GM21576 (cell line): ENCODE measurements at regions not wholly inside any gene's neighbourhood (a gene's known extent, or its start where the extent isn't known, plus 50 kb on each side); places are given as distances from the start of the nearest gene placed in this dataset.

ENCODE experiments used
- ATAC-seq: cut with Tn5 transposase; IDR thresholded peaks from one replicate; pipeline ENCODE4 v1.9.1; 2021; ENCODE audit warnings: mild to moderate bottlenecking, moderate library complexity; ENCODE audit not compliant: unreplicated experiment

DNA sequence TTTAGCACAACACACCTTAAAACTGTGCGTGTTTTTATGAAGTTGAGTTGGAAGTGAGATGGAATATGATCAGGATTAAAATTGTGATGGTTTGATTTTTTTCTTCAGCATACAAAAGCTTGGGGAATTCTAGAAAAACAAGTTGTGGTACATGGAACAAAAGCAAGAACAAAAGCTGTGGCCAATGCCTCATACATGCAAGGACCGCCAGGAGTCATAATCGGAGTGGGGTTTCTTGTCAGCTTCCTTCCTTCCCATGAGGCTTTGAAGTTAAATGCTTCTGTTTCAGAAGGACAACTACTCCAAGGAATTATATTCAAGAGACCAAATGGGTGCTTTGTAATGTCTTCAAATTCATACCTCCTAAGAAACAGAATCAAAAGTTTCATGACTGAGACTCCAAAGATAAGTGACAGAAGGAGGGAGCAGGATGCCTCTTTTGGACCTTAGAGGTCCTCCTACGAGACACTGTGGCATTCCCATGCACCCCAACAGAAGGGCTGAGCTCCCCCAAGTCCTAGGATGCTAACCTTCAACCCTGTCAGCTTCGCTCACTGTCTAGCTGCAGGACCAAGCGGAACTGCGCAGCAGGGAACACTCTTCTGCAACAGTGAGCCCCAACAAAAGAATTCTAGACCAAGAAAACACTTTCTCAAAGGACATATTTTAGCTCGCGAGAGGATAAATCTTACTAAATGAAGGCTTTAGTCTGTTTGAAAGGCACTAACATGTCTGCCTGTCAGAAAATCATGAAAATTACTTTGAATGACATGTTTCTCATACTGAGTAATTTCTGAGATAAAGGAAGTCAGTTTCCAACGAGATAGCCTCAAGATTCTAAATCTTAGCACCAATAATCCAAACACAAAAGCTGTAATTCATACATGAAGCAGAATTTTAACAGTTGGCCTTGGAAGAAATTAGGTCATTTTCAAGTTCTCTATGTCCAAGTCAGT is 108.5 kb upstream of the NHSL1 start:
- ATAC-seq = no peak

- no peak for ATAC-seq
Measured at GRCh38 chr6:138608896-138609295, 109.6 kb upstream of the NHSL1 start.

- ATAC-seq = no peak
Measured at GRCh38 chr6:138609801-138610430, 110.6 kb upstream of the NHSL1 start.

DNA sequence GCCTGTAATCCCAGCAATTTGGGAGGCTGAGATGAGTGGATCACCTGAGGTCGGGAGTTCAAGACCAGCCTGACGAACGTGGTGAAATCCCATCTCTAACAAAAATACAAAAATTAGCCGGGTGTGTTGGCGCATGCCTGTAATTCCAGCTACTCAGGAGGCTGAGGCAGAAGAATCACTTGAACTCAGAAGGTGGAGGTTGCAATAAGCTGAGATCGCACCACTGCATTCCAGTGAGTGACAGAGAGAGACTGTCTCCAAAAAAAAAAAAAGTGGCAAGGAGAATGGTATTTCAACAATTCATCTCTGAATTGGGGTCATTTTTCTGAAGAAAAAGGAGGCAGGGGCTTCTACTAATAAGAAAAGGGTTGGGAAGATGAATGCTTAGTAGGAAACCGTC is 111.5 kb upstream of the NHSL1 start:
- ATAC-seq = no peak

DNA sequence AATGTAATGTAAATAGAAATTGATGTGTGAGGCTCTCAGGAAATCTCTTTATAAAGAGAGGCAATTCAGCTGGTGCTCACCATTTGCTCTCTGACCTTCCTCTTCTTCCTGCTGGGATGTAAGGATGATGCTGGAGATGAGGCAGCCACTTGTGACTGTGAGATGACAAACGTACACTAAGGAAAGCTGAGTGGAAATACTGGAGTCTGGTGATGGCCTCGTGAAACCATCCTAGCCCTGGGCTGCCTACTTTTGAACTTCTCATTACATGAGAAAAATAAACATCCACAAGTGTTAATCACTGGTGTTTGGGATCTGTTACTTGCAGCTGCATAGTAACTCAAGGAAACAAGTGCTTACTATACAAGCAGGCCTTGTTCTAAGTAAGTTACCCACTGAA is 114.9 kb upstream of the NHSL1 start:
- no peak for ATAC-seq

DNA sequence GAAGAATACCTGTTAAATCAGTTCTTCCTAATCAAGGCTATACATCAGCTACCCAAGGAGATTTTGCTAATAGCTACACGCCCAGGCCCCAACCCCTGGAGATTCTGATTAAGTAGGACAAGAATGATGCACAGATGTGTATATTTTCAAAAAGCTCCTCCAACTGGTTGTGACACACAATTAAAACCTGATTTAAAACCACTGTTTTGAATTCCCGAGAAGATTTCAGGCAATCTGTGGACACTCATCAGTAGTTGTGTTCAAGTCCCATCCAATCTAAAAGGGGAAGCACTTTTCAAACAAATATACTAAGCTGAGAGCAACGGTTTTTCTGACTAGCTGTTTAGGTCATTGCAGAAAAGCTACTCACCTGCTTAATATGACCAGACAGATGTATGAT is 118.9 kb upstream of the NHSL1 start:
- no peak for ATAC-seq

DNA sequence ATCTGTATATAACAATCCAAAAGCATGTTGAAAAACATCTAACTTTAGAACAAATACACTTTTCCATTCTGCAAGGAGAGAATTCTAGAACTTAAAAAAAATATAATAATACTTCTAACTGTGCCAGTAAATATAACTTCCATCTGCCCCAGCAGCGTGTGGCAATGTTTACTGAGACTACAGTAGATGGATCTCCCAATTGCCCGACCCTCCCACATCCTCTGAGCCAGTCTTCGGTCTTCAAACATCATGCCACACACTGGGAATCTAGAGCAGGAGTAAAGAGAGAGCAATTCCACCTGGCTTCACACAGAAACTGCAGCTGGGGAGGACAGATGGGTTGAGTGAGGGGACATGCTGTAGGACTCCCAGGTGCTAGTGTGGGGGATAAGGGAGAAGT is 121.3 kb upstream of the NHSL1 start:
- ATAC-seq = no peak

DNA sequence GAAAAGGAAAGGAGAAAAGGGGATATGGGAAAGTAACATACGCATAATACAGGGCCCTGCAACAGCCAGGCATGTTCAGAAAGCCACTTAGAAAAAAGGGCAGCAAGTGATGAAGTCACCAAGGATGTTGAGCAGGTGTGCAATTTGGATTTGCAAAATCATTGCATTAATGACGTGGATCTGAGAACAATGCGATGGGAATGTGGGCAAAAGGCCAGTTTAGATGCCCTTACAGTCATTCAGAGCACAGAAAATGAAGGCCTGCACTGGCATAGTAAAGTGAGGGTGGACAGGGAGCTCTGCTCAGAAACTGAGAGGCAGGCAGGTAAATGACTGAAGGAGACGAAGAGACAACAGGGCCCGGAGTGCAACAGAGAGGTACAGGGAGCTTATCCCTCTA is 123.7 kb upstream of the NHSL1 start:
- no peak for ATAC-seq

GRCh38 chr6:138631566-138631965 is 132.3 kb upstream of the NHSL1 start:
- ATAC-seq = no peak

DNA sequence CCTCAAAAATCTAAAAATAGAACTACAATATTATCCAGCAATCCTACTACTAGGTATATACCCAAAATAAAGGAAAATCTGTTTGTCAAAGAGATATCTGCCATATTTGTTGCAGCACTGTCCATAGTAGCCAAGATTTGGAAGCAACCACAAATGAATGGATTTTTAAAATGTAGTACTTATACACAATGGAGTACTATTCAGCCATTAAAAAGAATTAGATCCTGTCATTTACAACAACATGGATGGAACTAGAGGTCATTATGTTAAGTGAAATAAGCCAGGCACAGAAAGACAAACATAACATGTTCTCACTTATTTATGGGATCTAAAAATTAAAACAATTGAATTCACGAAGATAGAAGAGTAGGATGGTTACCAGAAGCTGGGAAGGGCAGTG is 135.7 kb upstream of the CCDC28A start:
- ATAC-seq = no peak

DNA sequence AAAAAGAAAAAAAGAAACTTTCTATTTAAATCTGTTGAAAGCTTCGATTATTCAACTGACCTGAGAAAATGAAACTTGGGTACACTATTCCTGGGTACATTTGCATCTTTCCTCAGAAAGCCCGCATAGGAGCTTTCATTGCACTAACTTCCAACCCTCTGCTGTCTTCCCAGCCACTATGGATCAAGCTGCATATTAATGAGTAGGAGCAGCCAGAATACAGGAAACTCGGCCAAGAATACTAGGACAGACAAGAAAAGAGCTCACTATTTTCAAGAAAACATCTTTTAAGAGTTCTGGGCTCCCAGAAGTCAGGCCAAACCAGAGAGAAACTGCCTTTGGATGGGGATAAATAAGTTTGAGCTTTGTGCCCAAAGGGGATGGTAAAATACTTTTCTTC is 135.0 kb upstream of the CCDC28A start:
- no peak for ATAC-seq

DNA sequence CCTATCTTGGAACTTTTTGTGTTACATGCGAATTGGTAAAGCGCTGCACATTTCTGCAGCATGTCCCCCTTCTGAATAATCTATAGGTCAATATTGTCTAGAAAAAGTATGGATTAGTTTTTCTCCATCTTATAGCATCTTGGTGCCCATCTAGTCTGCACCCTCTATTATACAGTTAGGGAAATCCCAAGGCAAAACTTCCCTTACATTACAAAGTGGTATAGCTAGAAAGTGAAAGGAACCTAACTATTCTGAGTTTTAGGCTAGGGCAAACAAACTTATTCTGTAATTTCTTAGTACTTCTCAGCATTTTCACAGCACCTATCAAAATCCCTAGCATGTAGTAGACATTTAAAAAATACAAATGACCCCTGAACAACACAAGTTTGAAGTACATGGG is 133.5 kb upstream of the CCDC28A start:
- no peak for ATAC-seq

- ATAC-seq = no peak
Measured at GRCh38 chr6:138643210-138643609, 130.4 kb upstream of the CCDC28A start.

DNA sequence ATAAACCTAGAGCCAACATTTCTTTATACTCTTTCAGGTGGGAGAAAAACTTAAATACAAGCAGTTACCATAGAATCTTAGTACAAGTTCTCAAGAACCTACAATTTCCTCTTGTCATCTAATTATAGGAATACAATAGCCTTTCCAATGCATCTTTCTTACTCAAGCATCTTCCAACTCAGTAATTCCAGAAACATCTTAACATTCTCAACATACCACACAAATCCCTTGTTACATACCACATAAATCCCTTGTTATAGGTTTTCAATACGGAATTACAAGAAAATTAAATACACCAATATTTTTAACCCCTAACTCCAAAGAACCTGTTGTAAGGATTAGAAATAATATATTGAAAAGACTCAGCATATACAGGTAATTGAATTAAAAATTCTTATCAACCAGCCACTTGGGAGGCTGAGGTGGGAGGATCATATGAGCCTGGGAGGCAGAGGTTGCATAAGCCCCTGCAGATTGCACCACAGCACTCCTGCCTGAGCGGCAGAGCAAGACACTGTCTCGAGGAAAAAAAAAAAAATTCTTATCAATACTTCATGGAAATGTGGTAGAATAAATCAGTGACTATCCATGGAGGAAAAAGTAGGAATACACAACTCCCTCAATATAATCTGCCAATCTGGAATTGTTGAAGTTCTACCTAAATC is 127.5 kb upstream of the CCDC28A start:
- no peak for ATAC-seq

GRCh38 chr6:138647006-138647405 is 126.6 kb upstream of the CCDC28A start:
- ATAC-seq = no peak

DNA sequence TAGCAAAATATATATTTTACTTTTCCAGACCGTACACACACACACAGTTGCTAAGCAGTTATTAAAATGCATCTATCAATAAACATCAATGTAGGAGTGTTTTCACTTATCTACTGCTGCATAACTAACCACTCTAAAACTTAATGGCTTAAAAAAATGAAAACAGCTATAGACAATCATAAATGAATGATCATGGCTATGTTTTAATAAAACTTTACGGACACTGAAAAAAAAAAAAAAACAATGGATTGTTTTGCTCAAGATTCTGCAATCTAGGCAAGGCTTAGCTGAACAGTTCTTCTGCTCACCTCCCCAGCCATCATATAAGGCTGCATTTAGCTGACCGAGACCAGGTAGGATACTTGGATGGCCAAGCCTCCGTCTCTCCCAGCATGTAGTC is 125.4 kb upstream of the CCDC28A start:
- ATAC-seq = no peak

DNA sequence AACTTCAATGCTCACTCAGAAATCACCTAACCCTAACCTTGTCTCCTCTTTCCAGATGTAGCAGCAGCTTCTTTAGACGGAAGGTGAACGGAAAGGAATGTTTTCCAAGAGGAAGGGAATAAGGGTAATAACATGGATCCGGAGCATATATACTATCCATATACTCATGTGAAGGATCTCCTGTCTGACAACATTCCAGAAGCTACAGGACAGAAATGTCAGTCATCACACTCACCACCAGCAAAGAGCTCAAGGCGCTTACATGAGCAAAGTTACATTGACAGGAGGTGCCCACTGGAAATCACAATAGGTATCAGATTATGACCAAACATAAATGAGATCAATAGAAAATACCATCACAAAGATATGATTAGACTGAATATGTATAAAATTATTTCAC is 122.1 kb upstream of the CCDC28A start:
- ATAC-seq = no peak

GRCh38 chr6:138652824-138653223 is 120.7 kb upstream of the CCDC28A start:
- no peak for ATAC-seq

GRCh38 chr6:138653435-138653834 is 120.1 kb upstream of the CCDC28A start:
- no peak for ATAC-seq

DNA sequence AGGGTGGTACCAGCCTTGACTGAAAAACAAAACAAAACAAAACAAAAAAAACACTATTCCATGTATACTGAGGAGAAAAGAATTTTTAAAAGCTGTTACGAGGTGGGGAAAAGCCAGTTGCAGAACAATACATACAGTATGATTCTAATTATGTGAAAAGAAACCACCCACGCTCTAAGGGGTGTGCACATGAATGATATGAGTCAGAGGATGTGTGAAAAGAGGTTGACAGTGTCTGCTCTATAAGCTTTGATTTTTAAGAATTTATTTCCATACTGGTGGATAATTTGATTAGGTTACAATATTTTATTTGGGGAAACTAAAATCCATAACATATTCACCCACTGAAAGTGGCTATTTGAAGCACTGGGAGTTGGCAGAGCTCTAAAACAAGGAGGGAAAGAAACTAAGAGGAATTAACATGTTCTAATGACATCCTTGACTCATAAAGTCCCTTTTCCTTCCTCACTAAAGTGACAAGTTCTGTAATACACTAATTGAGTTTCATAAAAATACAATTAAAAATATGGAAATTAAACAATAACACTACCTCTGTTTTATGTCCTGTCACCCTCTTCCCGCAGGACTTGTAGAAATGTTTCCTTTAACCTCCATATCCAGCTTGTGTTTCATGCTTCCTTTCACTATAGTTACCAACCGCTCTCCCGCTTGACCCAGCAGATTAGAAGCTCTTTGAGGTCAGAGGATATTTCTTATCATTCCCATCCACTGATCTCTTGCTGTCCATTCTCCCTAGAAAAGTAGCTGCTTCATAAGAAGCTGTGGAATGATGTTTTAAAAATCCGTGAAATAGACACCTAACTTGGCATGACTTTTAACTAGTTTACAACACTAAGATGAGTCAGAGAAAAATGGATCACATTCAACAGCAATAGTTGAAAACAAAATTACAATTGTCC is 118.6 kb upstream of the CCDC28A start:
- peak; percentile 99 for ATAC-seq

- ATAC-seq = no peak
Measured at GRCh38 chr6:138655828-138656227, 117.7 kb upstream of the CCDC28A start.
